CD4-positive, alpha-beta T cell (primary cell): ENCODE measurements at regions not wholly inside any gene's neighbourhood (a gene's known extent, or its start where the extent isn't known, plus 50 kb on each side); places are given as distances from the start of the nearest gene placed in this dataset.
"Not testable (repeated sequence)": the region's sequence is repeated elsewhere in the genome, so short reads cannot be mapped to it uniquely, and the experiment has no call there.

Experiments used
- ATAC-seq: fragments of 200-7000 bp; cut with Tn5 transposase; one replicate; pipeline ENCODE4 v1.10.0; 2022; ENCODE audit warnings: mild to moderate bottlenecking; ENCODE audit not compliant: poor library complexity
- CTCF ChIA-PET: fragments of 350-600 bp; sonication (Branson Sonifier 250); formaldehyde crosslinking; loops from one replicate; lab custom pipeline; 2021; ENCODE audit warnings: antibody characterized with exemption, inconsistent platforms; lab: Charles Lee
- POLR2A ChIA-PET: fragments of 350-600 bp; sonication (Branson Sonifier 250); formaldehyde crosslinking; loops from one replicate; lab custom pipeline; 2021; ENCODE audit warnings: antibody characterized with exemption, inconsistent platforms; lab: Charles Lee
- DNase-seq, 14 experiments: peaks; one replicate each; pipeline ENCODE4 v3.0.0-alpha.2; 2013 to 2020; ENCODE audit warnings: mixed read lengths in 2 of 14
- H3K27ac ChIP-seq, 2 donors: one replicate each; pipeline versions ENCODE4 v1.5.1 to v1.7.0; 2013; ENCODE audit warnings: low read length in 2 of 2, low read depth in 1 of 2, mild to moderate bottlenecking in 1 of 2
- H3K27me3 ChIP-seq, 2 experiments: 1 replicate in 1 of 2; 2 replicates in 1 of 2; pipeline versions ENCODE4 v1.6.1 to v1.7.0; 2013; ENCODE audit warnings: low read length in 2 of 2, control low read depth in 1 of 2, mild to moderate bottlenecking in 1 of 2, moderate library complexity in 1 of 2; ENCODE audit not compliant: insufficient read depth in 2 of 2, control insufficient read depth in 1 of 2
- H3K36me3 ChIP-seq: one replicate; pipeline ENCODE4 v1.6.1; 2013; ENCODE audit warnings: low read length, control low read depth; ENCODE audit not compliant: insufficient read depth
- H3K4me1 ChIP-seq: one replicate; pipeline ENCODE4 v1.6.1; 2013; ENCODE audit warnings: low read length, control low read depth; ENCODE audit not compliant: insufficient read depth
- H3K4me3 ChIP-seq: one replicate; pipeline ENCODE4 v1.5.1; 2013; ENCODE audit warnings: mild to moderate bottlenecking, low read length, moderate library complexity
- H3K9me3 ChIP-seq, 2 experiments: 1 replicate in 1 of 2; 2 replicates in 1 of 2; pipeline versions ENCODE4 v1.6.1 to v1.7.0; 2013; ENCODE audit warnings: low read length in 2 of 2, mild to moderate bottlenecking in 2 of 2, control low read depth in 1 of 2, moderate library complexity in 1 of 2; ENCODE audit not compliant: control insufficient read depth in 1 of 2, insufficient read depth in 1 of 2
- H3K27ac Mint-ChIP-seq: one replicate; pipeline ENCODE4 v1.8.0; 2020; ENCODE audit warnings: mixed read lengths
- H3K27me3 Mint-ChIP-seq: one replicate; pipeline ENCODE4 v1.8.0; 2021; ENCODE audit warnings: mixed read lengths
- H3K36me3 Mint-ChIP-seq: one replicate; pipeline ENCODE4 v1.8.0; 2021; ENCODE audit warnings: low read depth, mixed read lengths
- H3K4me1 Mint-ChIP-seq: one replicate; pipeline ENCODE4 v1.8.0; 2021; ENCODE audit warnings: low read depth, mixed read lengths
- H3K4me3 Mint-ChIP-seq: one replicate; pipeline ENCODE4 v1.8.0; 2020; ENCODE audit warnings: mild to moderate bottlenecking, mixed read lengths
- H3K9me3 Mint-ChIP-seq: one replicate; pipeline ENCODE4 v1.8.0; 2020; ENCODE audit warnings: mixed read lengths
- intact Hi-C, 2 experiments: fragments of 100-400 bp; cut with DNase I in 1 of 2; cut with micrococcal nuclease in 1 of 2; formaldehyde crosslinking; loops; one replicate each; pipeline versions ENCODE4 v1.15.1 to v1.9.0; 2023 to 2025; cut with DNase I, micrococcal nuclease
- TF ChIP-seq, protein P1 (sequence below): fragments of 200-600 bp; IDR thresholded peaks from one replicate; pipeline ENCODE4 v1.8.0; 2022; ENCODE audit warnings: antibody characterized with exemption, mild to moderate bottlenecking

DNA sequence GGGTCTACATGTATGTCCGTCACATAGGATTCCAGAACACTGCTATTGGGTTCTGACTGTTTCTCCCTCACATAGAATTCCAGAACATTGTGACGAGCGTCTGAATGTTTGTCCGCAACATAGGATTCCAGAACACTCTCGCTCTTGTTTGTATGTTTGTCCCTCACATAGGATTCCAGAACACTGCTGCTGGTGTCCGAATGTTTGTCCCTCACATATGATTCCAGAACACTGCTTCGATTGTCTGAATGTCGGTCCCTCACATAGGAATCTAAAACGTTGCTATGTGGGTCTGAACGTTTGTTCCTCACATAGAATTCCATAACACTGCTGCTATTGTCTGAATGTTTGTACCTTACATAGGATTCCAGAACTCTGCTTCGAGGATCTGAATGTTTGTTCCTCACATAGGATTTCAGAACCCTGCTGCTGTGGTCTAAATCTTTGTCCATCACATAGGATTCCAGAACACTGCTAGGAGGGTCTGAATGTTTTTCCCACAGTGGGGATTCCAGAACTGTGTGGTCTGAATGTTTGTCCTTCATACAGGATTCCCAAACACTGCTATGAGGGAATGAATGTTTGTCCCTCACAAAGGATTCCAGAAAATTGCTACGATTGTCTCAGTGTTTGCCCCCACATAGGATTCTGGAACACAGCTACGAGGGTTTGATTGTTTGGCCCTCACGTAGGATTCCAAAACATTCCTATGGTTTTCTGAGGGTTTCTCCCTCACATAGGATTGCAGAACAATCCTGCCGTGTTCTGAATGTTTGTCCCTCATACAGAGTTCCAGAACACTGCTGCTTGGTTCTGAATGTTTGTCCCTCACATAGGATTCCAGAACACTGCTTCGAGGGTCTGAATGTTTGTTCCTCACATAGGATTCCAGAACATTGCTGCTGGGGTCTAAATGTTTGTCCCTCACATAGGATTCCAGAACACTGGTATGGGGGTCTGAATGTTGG lies 220.5 kb downstream of the FOXD4L6 start:
- ATAC-seq = no peak
- Mint-ChIP-seq H3K36me3 (peaks cover 89% of the 10 kb centered on the region), H3K9me3 (peaks cover 37% of the 10 kb centered on the region), H3K4me1 (no peaks in the 10 kb centered on the region), H3K27ac (no peak overlapping the region), H3K4me3 (no peak overlapping the region), H3K27me3 (peaks cover 17% of the 10 kb centered on the region)
- POLR2A ChIA-PET = no interaction called here
- DNase-seq = no peak
- Histone ChIP-seq H3K9me3 (peaks cover 0 to 96% of the 10 kb centered on the region in 2 experiments), H3K4me1 (no peaks in the 10 kb centered on the region), H3K27ac (no peak overlapping the region), H3K4me3 (no peak overlapping the region), H3K27me3 (no peaks in the 10 kb centered on the region), H3K36me3 (no peaks in the 10 kb centered on the region)
- CTCF ChIA-PET = no interaction called here
- TF ChIP-seq, protein P1, sequence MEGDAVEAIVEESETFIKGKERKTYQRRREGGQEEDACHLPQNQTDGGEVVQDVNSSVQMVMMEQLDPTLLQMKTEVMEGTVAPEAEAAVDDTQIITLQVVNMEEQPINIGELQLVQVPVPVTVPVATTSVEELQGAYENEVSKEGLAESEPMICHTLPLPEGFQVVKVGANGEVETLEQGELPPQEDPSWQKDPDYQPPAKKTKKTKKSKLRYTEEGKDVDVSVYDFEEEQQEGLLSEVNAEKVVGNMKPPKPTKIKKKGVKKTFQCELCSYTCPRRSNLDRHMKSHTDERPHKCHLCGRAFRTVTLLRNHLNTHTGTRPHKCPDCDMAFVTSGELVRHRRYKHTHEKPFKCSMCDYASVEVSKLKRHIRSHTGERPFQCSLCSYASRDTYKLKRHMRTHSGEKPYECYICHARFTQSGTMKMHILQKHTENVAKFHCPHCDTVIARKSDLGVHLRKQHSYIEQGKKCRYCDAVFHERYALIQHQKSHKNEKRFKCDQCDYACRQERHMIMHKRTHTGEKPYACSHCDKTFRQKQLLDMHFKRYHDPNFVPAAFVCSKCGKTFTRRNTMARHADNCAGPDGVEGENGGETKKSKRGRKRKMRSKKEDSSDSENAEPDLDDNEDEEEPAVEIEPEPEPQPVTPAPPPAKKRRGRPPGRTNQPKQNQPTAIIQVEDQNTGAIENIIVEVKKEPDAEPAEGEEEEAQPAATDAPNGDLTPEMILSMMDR = no peak
- intact Hi-C loops = no loop called here

- Mint-ChIP-seq H3K27me3 (peaks cover 17% of the 10 kb centered on the region), H3K36me3 (peaks cover 89% of the 10 kb centered on the region), H3K9me3 (peaks cover 33% of the 10 kb centered on the region)
- H3K4me1 Mint-ChIP-seq, POLR2A ChIA-PET, H3K4me3 ChIP-seq, intact Hi-C loops, CTCF ChIA-PET, H3K4me1 ChIP-seq, H3K27ac Mint-ChIP-seq, H3K36me3 ChIP-seq, DNase-seq, ATAC-seq, H3K4me3 Mint-ChIP-seq, H3K27me3 ChIP-seq, H3K27ac ChIP-seq: not testable (repeated sequence)
- H3K9me3 ChIP-seq = peaks cover 0 to 95% of the 10 kb centered on the region in 2 experiments
These were observed 221.6 kb downstream of the FOXD4L6 start for GRCh38 chr9:40906879-40907278.

- not testable (repeated sequence) for H3K27me3 Mint-ChIP-seq, H3K27ac Mint-ChIP-seq
These were observed 236.2 kb downstream of the FOXD4L6 start for GRCh38 chr9:40892315-40892714.

GRCh38 chr9:40885858-40886257 lies 242.6 kb downstream of the FOXD4L6 start:
- H3K4me1 Mint-ChIP-seq, H3K4me3 ChIP-seq, H3K36me3 ChIP-seq, DNase-seq, H3K4me3 Mint-ChIP-seq, H3K27me3 Mint-ChIP-seq, H3K4me1 ChIP-seq, POLR2A ChIA-PET, H3K27ac Mint-ChIP-seq, H3K27ac ChIP-seq, CTCF ChIA-PET, H3K27me3 ChIP-seq, ATAC-seq, intact Hi-C loops: not testable (repeated sequence)
- Mint-ChIP-seq H3K9me3 (peaks cover 26% of the 10 kb centered on the region), H3K36me3 (peaks cover 85% of the 10 kb centered on the region)
- H3K9me3 ChIP-seq = peaks cover 37 to 87% of the 10 kb centered on the region in 2 experiments

More at GRCh38 chr9:40892315-40892714, 236.2 kb downstream of the FOXD4L6 start:
- CTCF ChIA-PET, H3K27ac ChIP-seq, intact Hi-C loops, H3K4me1 ChIP-seq, H3K4me3 ChIP-seq, ATAC-seq, DNase-seq, H3K4me1 Mint-ChIP-seq, H3K4me3 Mint-ChIP-seq, H3K36me3 ChIP-seq, POLR2A ChIA-PET, H3K27me3 ChIP-seq: not testable (repeated sequence)
- peaks cover 10 to 99% of the 10 kb centered on the region in 2 experiments for H3K9me3 ChIP-seq
- peaks cover 94% of the 10 kb centered on the region for H3K36me3 Mint-ChIP-seq
- H3K9me3 Mint-ChIP-seq = peaks cover 22% of the 10 kb centered on the region

GRCh38 chr9:40884902-40885490 lies 243.5 kb downstream of the FOXD4L6 start:
- H3K4me3 ChIP-seq, POLR2A ChIA-PET, H3K27me3 ChIP-seq, ATAC-seq, H3K4me1 Mint-ChIP-seq, H3K27ac ChIP-seq, H3K27me3 Mint-ChIP-seq, CTCF ChIA-PET, H3K4me3 Mint-ChIP-seq, H3K4me1 ChIP-seq, H3K27ac Mint-ChIP-seq, H3K36me3 ChIP-seq, intact Hi-C loops: not testable (repeated sequence)
- Mint-ChIP-seq H3K36me3 (peaks cover 87% of the 10 kb centered on the region), H3K9me3 (peaks cover 31% of the 10 kb centered on the region)
- peak in 1 of 14 experiments; percentile 8 for DNase-seq
- H3K9me3 ChIP-seq = peaks cover 43 to 87% of the 10 kb centered on the region in 2 experiments
